EH (cell line): ENCODE measurements at regions not wholly inside any gene's neighbourhood (a gene's known extent, or its start where the extent isn't known, plus 50 kb on each side); places are given as distances from the start of the nearest gene placed in this dataset.

Experiments
- DNase-seq: peaks from one replicate; pipeline ENCODE4 v3.0.0-alpha.2; 2015; ENCODE audit warnings: low read depth

GRCh38 chr19:31560086-31561060 lies 211.1 kb upstream of the TSHZ3 start:
- no peak for DNase-seq

GRCh38 chr19:31562966-31563612 lies 213.9 kb upstream of the TSHZ3 start:
- DNase-seq = no peak

- no peak for DNase-seq
Measured at GRCh38 chr19:31567776-31568175, 218.5 kb upstream of the TSHZ3 start.

GRCh38 chr19:31568724-31569123 lies 219.5 kb upstream of the TSHZ3 start:
- DNase-seq = no peak

- DNase-seq = no peak
Measured at GRCh38 chr19:31570718-31571117, 221.5 kb upstream of the TSHZ3 start.

- no peak for DNase-seq
Measured at GRCh38 chr19:31572102-31572975, 223.1 kb upstream of the TSHZ3 start.

- no peak for DNase-seq
Measured at GRCh38 chr19:31572976-31573298, 223.7 kb upstream of the TSHZ3 start.

GRCh38 chr19:31574251-31574973 lies 225.2 kb upstream of the TSHZ3 start:
- no peak for DNase-seq

- no peak for DNase-seq
Measured at GRCh38 chr19:31575846-31576335, 226.7 kb upstream of the TSHZ3 start.

GRCh38 chr19:31578326-31578725 lies 229.1 kb upstream of the TSHZ3 start:
- no peak for DNase-seq

GRCh38 chr19:31583148-31583547 lies 233.9 kb upstream of the TSHZ3 start:
- DNase-seq = no peak

GRCh38 chr19:31586282-31586681 lies 237.0 kb upstream of the TSHZ3 start:
- DNase-seq = no peak

GRCh38 chr19:31589109-31589508 lies 239.9 kb upstream of the TSHZ3 start:
- DNase-seq = no peak

- no peak for DNase-seq
Measured at GRCh38 chr19:31591258-31591657, 242.0 kb upstream of the TSHZ3 start.

GRCh38 chr19:31592456-31592855 lies 243.2 kb upstream of the TSHZ3 start:
- DNase-seq = no peak

- DNase-seq = no peak
Measured at GRCh38 chr19:31594701-31595100, 245.5 kb upstream of the TSHZ3 start.

- no peak for DNase-seq
Measured at GRCh38 chr19:31595521-31595920, 246.3 kb upstream of the TSHZ3 start.

GRCh38 chr19:31596751-31597150 lies 247.5 kb upstream of the TSHZ3 start:
- no peak for DNase-seq

GRCh38 chr19:31597616-31598015 lies 248.4 kb upstream of the TSHZ3 start:
- no peak for DNase-seq

- no peak for DNase-seq
Measured at GRCh38 chr19:31598730-31599238, 249.5 kb upstream of the TSHZ3 start.

- no peak for DNase-seq
Measured at GRCh38 chr19:31600731-31601295, 251.6 kb upstream of the TSHZ3 start.
